ENCODE measurements at regions not wholly inside any gene's neighbourhood (a gene's known extent, or its start where the extent isn't known, plus 50 kb on each side); places are given as distances from the start of the nearest gene placed in this dataset.

- Histone ChIP-seq H3K9me3 (ENCODE audit: low read depth, low read length, poor library complexity, severe bottlenecking) (no peaks in the 10 kb centered on the region), H3K27me3 (replicated peaks; ENCODE audit: insufficient read depth, low read depth, low read length, poor library complexity) (peaks cover 41% of the 10 kb centered on the region), H3K4me1 (ENCODE audit: insufficient read depth, low read length, poor library complexity, severe bottlenecking) (no peaks in the 10 kb centered on the region), H3K27ac (ENCODE audit: low read depth, low read length, poor library complexity, severe bottlenecking) (no peak overlapping the region), H3K4me3 (ENCODE audit: low read depth, low read length, poor library complexity, severe bottlenecking) (no peak overlapping the region), H3K36me3 (ENCODE audit: insufficient read depth, low read length, poor library complexity, severe bottlenecking) (no peaks in the 10 kb centered on the region)
- ChIA-PET POLR2A (ENCODE audit: low non-redundant PET) (no interaction called here), CTCF (no interaction called here)
- no TSS peak for BruUV-seq (replicated peaks)
- intact Hi-C loops (cut with micrococcal nuclease; ENCODE audit: unreplicated experiment), result no loop called here
- no peak for DNase-seq (ENCODE audit: low spot score)
- TF ChIP-seq CTCF (conservative IDR thresholded peaks at IDR 0.05; ENCODE audit: low read depth, low read length), result no peak
Observed at GRCh38 chr14:101334656-101335055, 226.6 kb upstream of the DIO3 start.

- TF ChIP-seq CTCF (conservative IDR thresholded peaks at IDR 0.05; ENCODE audit: low read depth, low read length), result no peak
- TF ChIP-seq EZH2 (IDR thresholded peaks at IDR 0.05; ENCODE audit: borderline replicate concordance, low read depth, low read length, poor library complexity, severe bottlenecking), result no peak
- Histone ChIP-seq H3K4me3 (ENCODE audit: low read depth, low read length, poor library complexity, severe bottlenecking) (no peak overlapping the region), H3K27me3 (replicated peaks; ENCODE audit: insufficient read depth, low read depth, low read length, poor library complexity) (peaks cover 46% of the 10 kb centered on the region), H3K4me1 (ENCODE audit: insufficient read depth, low read length, poor library complexity, severe bottlenecking) (no peaks in the 10 kb centered on the region), H3K36me3 (ENCODE audit: insufficient read depth, low read length, poor library complexity, severe bottlenecking) (no peaks in the 10 kb centered on the region), H3K27ac (ENCODE audit: low read depth, low read length, poor library complexity, severe bottlenecking) (no peak overlapping the region), H3K9me3 (ENCODE audit: low read depth, low read length, poor library complexity, severe bottlenecking) (no peaks in the 10 kb centered on the region)
- no TSS peak for BruUV-seq (replicated peaks)
- ChIA-PET POLR2A (ENCODE audit: low non-redundant PET) (no interaction called here), CTCF (no interaction called here)
- intact Hi-C loops (cut with micrococcal nuclease; ENCODE audit: unreplicated experiment), result no loop called here
- DNase-seq (ENCODE audit: low spot score), result no peak
Observed at GRCh38 chr14:101335061-101335661, 226.1 kb upstream of the DIO3 start.

GRCh38 chr14:101336183-101336582 is 225.1 kb upstream of the DIO3 start:
- no TSS peak for BruUV-seq (replicated peaks)
- TF ChIP-seq CTCF (conservative IDR thresholded peaks at IDR 0.05; ENCODE audit: low read depth, low read length) (no peak), EZH2 (IDR thresholded peaks at IDR 0.05; ENCODE audit: borderline replicate concordance, low read depth, low read length, poor library complexity, severe bottlenecking) (no peak)
- Histone ChIP-seq H3K27me3 (replicated peaks; ENCODE audit: insufficient read depth, low read depth, low read length, poor library complexity) (peaks cover 48% of the 10 kb centered on the region), H3K27ac (ENCODE audit: low read depth, low read length, poor library complexity, severe bottlenecking) (no peak overlapping the region), H3K4me1 (ENCODE audit: insufficient read depth, low read length, poor library complexity, severe bottlenecking) (no peaks in the 10 kb centered on the region), H3K4me3 (ENCODE audit: low read depth, low read length, poor library complexity, severe bottlenecking) (no peak overlapping the region), H3K9me3 (ENCODE audit: low read depth, low read length, poor library complexity, severe bottlenecking) (no peaks in the 10 kb centered on the region), H3K36me3 (ENCODE audit: insufficient read depth, low read length, poor library complexity, severe bottlenecking) (no peaks in the 10 kb centered on the region)
- intact Hi-C loops (cut with micrococcal nuclease; ENCODE audit: unreplicated experiment), result no loop called here
- DNase-seq (ENCODE audit: low spot score), result no peak
- ChIA-PET POLR2A (ENCODE audit: low non-redundant PET) (no interaction called here), CTCF (no interaction called here)

All from A673 (cell line).